Neural cell (in vitro differentiated cells): ENCODE measurements at regions not wholly inside any gene's neighbourhood (a gene's known extent, or its start where the extent isn't known, plus 50 kb on each side); places are given as distances from the start of the nearest gene placed in this dataset.

Experiments used
- EP300 ChIP-seq: fragments of 450-650 bp; conservative IDR thresholded peaks from 2 replicates; pipeline ENCODE4 v1.6.1; 2014; ENCODE audit warnings: antibody characterized with exemption, mild to moderate bottlenecking, moderate library complexity; ENCODE audit not compliant: poor library complexity, severe bottlenecking
- RAD21 ChIP-seq: fragments of 450-650 bp; conservative IDR thresholded peaks from 2 replicates; pipeline ENCODE4 v1.6.1; 2014; ENCODE audit warnings: antibody characterized with exemption, mild to moderate bottlenecking, moderate library complexity
- TF ChIP-seq, protein P1 (sequence below): fragments of 450-650 bp; IDR thresholded peaks from 2 replicates; pipeline ENCODE4 v1.5.1; 2014; ENCODE audit warnings: antibody characterized with exemption, mild to moderate bottlenecking, moderate library complexity; ENCODE audit not compliant: poor library complexity, severe bottlenecking

DNA sequence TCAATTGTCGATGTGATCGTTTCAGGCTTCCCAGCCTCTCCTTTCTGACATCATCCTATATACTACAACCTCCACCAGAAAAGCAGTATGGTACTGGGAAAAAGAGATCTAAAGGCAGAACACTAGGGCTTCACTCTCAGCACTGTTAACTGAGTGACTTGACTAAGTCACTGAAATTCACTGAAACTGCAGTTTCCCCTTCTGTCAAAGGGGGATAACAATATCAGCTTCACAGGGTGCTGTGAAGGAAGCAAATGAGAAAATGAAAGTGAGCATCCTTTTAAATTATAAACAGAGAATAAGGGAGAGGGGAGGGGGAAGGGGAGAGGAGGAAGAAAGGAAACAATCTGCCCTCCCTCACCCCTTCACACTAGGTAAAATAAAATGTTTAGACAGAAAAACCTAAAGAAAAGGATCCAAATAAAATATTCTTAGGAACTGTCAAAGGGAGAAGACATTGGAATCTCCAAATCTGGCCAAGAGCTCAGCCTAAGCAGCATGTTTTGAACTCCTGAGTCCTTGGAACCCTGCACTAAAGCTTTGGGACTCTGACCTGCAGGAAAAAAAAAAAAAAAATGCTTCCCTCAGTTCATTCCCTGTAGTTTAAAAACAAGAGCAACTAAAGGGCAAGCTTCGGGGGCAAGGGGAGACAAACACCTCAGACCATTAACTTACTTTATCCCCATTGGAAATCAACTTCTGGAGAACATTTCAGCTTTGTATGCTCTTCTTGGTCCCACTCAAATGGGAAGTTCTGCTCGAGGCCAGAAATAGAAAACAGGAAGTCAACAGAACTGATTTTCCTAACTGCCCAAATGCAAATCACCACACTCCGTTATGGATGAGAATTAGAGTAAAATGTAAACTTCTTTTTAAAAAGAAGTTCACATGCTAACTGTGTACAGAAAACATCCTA is 178.3 kb downstream of the DEPDC1B start:
- TF ChIP-seq, protein P1, sequence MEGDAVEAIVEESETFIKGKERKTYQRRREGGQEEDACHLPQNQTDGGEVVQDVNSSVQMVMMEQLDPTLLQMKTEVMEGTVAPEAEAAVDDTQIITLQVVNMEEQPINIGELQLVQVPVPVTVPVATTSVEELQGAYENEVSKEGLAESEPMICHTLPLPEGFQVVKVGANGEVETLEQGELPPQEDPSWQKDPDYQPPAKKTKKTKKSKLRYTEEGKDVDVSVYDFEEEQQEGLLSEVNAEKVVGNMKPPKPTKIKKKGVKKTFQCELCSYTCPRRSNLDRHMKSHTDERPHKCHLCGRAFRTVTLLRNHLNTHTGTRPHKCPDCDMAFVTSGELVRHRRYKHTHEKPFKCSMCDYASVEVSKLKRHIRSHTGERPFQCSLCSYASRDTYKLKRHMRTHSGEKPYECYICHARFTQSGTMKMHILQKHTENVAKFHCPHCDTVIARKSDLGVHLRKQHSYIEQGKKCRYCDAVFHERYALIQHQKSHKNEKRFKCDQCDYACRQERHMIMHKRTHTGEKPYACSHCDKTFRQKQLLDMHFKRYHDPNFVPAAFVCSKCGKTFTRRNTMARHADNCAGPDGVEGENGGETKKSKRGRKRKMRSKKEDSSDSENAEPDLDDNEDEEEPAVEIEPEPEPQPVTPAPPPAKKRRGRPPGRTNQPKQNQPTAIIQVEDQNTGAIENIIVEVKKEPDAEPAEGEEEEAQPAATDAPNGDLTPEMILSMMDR: no peak
- no peak for TF ChIP-seq RAD21
- no peak for TF ChIP-seq EP300
